Fibroblast of the aortic adventitia (primary cell): ENCODE measurements at regions not wholly inside any gene's neighbourhood (a gene's known extent, or its start where the extent isn't known, plus 50 kb on each side); places are given as distances from the start of the nearest gene placed in this dataset.

Source experiments
- DNase-seq: peaks from one replicate; pipeline ENCODE4 v3.0.0-alpha.2; 2010; ENCODE audit warnings: low read depth
- H3K4me3 ChIP-seq: 2 replicates; pipeline ENCODE4 v1.5.1; 2011; ENCODE audit warnings: low read depth, mild to moderate bottlenecking, control low read depth, low read length, moderate library complexity
- CTCF ChIP-seq: IDR thresholded peaks from 2 replicates; pipeline ENCODE4 v1.5.1; 2011; ENCODE audit warnings: mild to moderate bottlenecking, low read length, control low read depth, inconsistent platforms; ENCODE audit not compliant: insufficient read depth

- no peak overlapping the region for H3K4me3 ChIP-seq
- TF ChIP-seq CTCF: no peak
- peak; percentile 70 for DNase-seq
Measured at GRCh38 chr1:238677567-238677966, 708.8 kb upstream of the CHRM3 start.

GRCh38 chr1:238675221-238675620, 711.1 kb upstream of the CHRM3 start:
- H3K4me3 ChIP-seq: no peak overlapping the region
- no peak for DNase-seq
- no peak for TF ChIP-seq CTCF

GRCh38 chr1:238674316-238674715, 712.1 kb upstream of the CHRM3 start:
- no peak for TF ChIP-seq CTCF
- no peak for DNase-seq
- no peak overlapping the region for H3K4me3 ChIP-seq

- no peak overlapping the region for H3K4me3 ChIP-seq
- TF ChIP-seq CTCF: no peak
- no peak for DNase-seq
Measured at GRCh38 chr1:238673561-238673960, 712.8 kb upstream of the CHRM3 start.

GRCh38 chr1:238672806-238673205, 713.6 kb upstream of the CHRM3 start:
- no peak for DNase-seq
- no peak for TF ChIP-seq CTCF
- no peak overlapping the region for H3K4me3 ChIP-seq

- no peak overlapping the region for H3K4me3 ChIP-seq
- peak; percentile 62 for DNase-seq
- TF ChIP-seq CTCF: no peak
Measured at GRCh38 chr1:238672262-238672661, 714.1 kb upstream of the CHRM3 start.

- no peak for TF ChIP-seq CTCF
- DNase-seq: no peak
- H3K4me3 ChIP-seq: no peak overlapping the region
Measured at GRCh38 chr1:238664139-238664538, 722.2 kb upstream of the CHRM3 start.
